ENCODE measurements at regions not wholly inside any gene's neighbourhood (a gene's known extent, or its start where the extent isn't known, plus 50 kb on each side); places are given as distances from the start of the nearest gene placed in this dataset.
A peak's percentile ranks its signal among the peaks of the same experiment; 100 is the strongest.

GRCh38 chr20:63124092-63124781, 91.7 kb downstream of the YTHDF1 start:
- intact Hi-C loops (cut with micrococcal nuclease): no loop called here
- Histone ChIP-seq H3K27ac (ENCODE audit: low read length) (peak overlapping the region; percentile 55), H3K9me2 (replicated peaks; ENCODE audit: low read length) (no peaks in the 10 kb centered on the region), H3F3A (ENCODE audit: low read length, unreplicated experiment) (no peaks in the 10 kb centered on the region), H4K20me1 (ENCODE audit: low read length) (no peaks in the 10 kb centered on the region), H3K79me2 (ENCODE audit: low read length) (no peaks in the 10 kb centered on the region), H3K4me1 (ENCODE audit: insufficient read depth, low read length) (peaks cover 25% of the 10 kb centered on the region), H2AFZ (ENCODE audit: low read length) (peak overlapping the region; percentile 51; the same call in 1 of the 2 replicates), H3K4me2 (ENCODE audit: low read length) (peak overlapping the region; percentile 40), H3K27me3 (ENCODE audit: low read length) (no peaks in the 10 kb centered on the region; the same call in 1 of the 2 replicates), H3K4me3 (ENCODE audit: low read length) (no peak overlapping the region), H3K9me3 (ENCODE audit: low read length) (no peaks in the 10 kb centered on the region), H3K9ac (ENCODE audit: low read length) (peak overlapping the region; percentile 29; the same call in 1 of the 2 replicates), H3K36me3 (ENCODE audit: low read depth, low read length) (no peaks in the 10 kb centered on the region)
- ChIA-PET CTCF (interaction anchor here (0.5 kb wide), 1 partner anchor 113 kb away, joined by 4 read pairs; no protein-coding TSS in a partner anchor), POLR2A (ENCODE audit: unreplicated experiment) (no interaction called here)
- no peak for TF ChIP-seq EZH2phosphoT487 (IDR thresholded peaks at IDR 0.05; ENCODE audit: borderline replicate concordance, low read length)
- no peak for TF ChIP-seq EZH2 (IDR thresholded peaks at IDR 0.05; ENCODE audit: low read length, unreplicated experiment)
- TF ChIP-seq CTCF (conservative IDR thresholded peaks at IDR 0.05; ENCODE audit: low read depth, low read length): no peak
- DNase-seq (peak; percentile 95), ATAC-seq (peak; percentile 90)
- no TSS peak for BruUV-seq (replicated peaks)

- no peaks in the 10 kb centered on the region for H3K36me3 ChIP-seq (ENCODE audit: low read depth, low read length)
- no peak for TF ChIP-seq EZH2 (IDR thresholded peaks at IDR 0.05; ENCODE audit: low read length, unreplicated experiment)
- no peak for TF ChIP-seq EZH2phosphoT487 (IDR thresholded peaks at IDR 0.05; ENCODE audit: borderline replicate concordance, low read length)
- no peak for TF ChIP-seq CTCF (conservative IDR thresholded peaks at IDR 0.05; ENCODE audit: low read depth, low read length)
- CTCF ChIA-PET: no interaction called here
- no peak overlapping the region for H3K4me3 ChIP-seq (ENCODE audit: low read length)
- no peaks in the 10 kb centered on the region for H3F3A ChIP-seq (ENCODE audit: low read length, unreplicated experiment)
- no peak overlapping the region for H2AFZ ChIP-seq (ENCODE audit: low read length)
- H3K9ac ChIP-seq (ENCODE audit: low read length): no peak overlapping the region
- peaks cover 6% of the 10 kb centered on the region; the same call in 1 of the 2 replicates for H3K27me3 ChIP-seq (ENCODE audit: low read length)
- intact Hi-C loops (cut with micrococcal nuclease): no loop called here
- no peak for DNase-seq
- H4K20me1 ChIP-seq (ENCODE audit: low read length): no peaks in the 10 kb centered on the region
- POLR2A ChIA-PET (ENCODE audit: unreplicated experiment): no interaction called here
- H3K79me2 ChIP-seq (ENCODE audit: low read length): no peaks in the 10 kb centered on the region
- H3K4me2 ChIP-seq (ENCODE audit: low read length): no peak overlapping the region
- no peaks in the 10 kb centered on the region for H3K9me2 ChIP-seq (replicated peaks; ENCODE audit: low read length)
- no TSS peak for BruUV-seq (replicated peaks)
- peaks cover 21% of the 10 kb centered on the region for H3K4me1 ChIP-seq (ENCODE audit: insufficient read depth, low read length)
- no peak overlapping the region for H3K27ac ChIP-seq (ENCODE audit: low read length)
- no peak for ATAC-seq
- H3K9me3 ChIP-seq (ENCODE audit: low read length): no peaks in the 10 kb centered on the region
Measured at GRCh38 chr20:63123331-63123741, 92.6 kb downstream of the YTHDF1 start.

GRCh38 chr20:63122626-63123025, 93.3 kb downstream of the YTHDF1 start:
- CTCF ChIA-PET: no interaction called here
- TF ChIP-seq EZH2phosphoT487 (IDR thresholded peaks at IDR 0.05; ENCODE audit: borderline replicate concordance, low read length): no peak
- no peak for TF ChIP-seq CTCF (conservative IDR thresholded peaks at IDR 0.05; ENCODE audit: low read depth, low read length)
- no peak for TF ChIP-seq EZH2 (IDR thresholded peaks at IDR 0.05; ENCODE audit: low read length, unreplicated experiment)
- Histone ChIP-seq H3K27ac (ENCODE audit: low read length) (no peak overlapping the region), H3K9me2 (replicated peaks; ENCODE audit: low read length) (no peaks in the 10 kb centered on the region), H3K4me3 (ENCODE audit: low read length) (no peak overlapping the region), H3K9me3 (ENCODE audit: low read length) (no peaks in the 10 kb centered on the region), H3K4me2 (ENCODE audit: low read length) (no peak overlapping the region), H3K27me3 (ENCODE audit: low read length) (peaks cover 7% of the 10 kb centered on the region; the same call in 1 of the 2 replicates), H3F3A (ENCODE audit: low read length, unreplicated experiment) (no peaks in the 10 kb centered on the region), H3K36me3 (ENCODE audit: low read depth, low read length) (no peaks in the 10 kb centered on the region), H3K79me2 (ENCODE audit: low read length) (no peaks in the 10 kb centered on the region), H3K4me1 (ENCODE audit: insufficient read depth, low read length) (peaks cover 21% of the 10 kb centered on the region), H4K20me1 (ENCODE audit: low read length) (no peaks in the 10 kb centered on the region), H2AFZ (ENCODE audit: low read length) (no peak overlapping the region), H3K9ac (ENCODE audit: low read length) (no peak overlapping the region)
- intact Hi-C loops (cut with micrococcal nuclease): no loop called here
- no peak for ATAC-seq
- no peak for DNase-seq
- no TSS peak for BruUV-seq (replicated peaks)
- POLR2A ChIA-PET (ENCODE audit: unreplicated experiment): no interaction called here

Data from PC-3 (cell line).